Mesothelial cell of epicardium (in vitro differentiated cells): ENCODE measurements at regions not wholly inside any gene's neighbourhood (a gene's known extent, or its start where the extent isn't known, plus 50 kb on each side); places are given as distances from the start of the nearest gene placed in this dataset.

Experiments used
- DNase-seq, 2 experiments: peaks; one replicate each; pipeline ENCODE4 v3.0.0; 2021; ENCODE audit warnings: low spot score in 2 of 2; ENCODE audit not compliant: unreplicated experiment in 2 of 2
- H3K27ac Mint-ChIP-seq: 2 replicates; pipeline ENCODE4 v1.8.0; 2021; ENCODE audit warnings: mixed read lengths
- H3K27me3 Mint-ChIP-seq: 2 replicates; pipeline ENCODE4 v1.8.0; 2021; ENCODE audit warnings: low read depth, mixed read lengths
- H3K36me3 Mint-ChIP-seq: 2 replicates; pipeline ENCODE4 v1.8.0; 2021; ENCODE audit warnings: mixed read lengths
- H3K4me1 Mint-ChIP-seq: 2 replicates; pipeline ENCODE4 v1.8.0; 2021; ENCODE audit warnings: mixed read lengths
- H3K4me3 Mint-ChIP-seq: 2 replicates; pipeline ENCODE4 v1.8.0; 2021; ENCODE audit warnings: mild to moderate bottlenecking, moderate library complexity, mixed read lengths
- H3K9me3 Mint-ChIP-seq: 2 replicates; pipeline ENCODE4 v1.8.0; 2021; ENCODE audit warnings: mixed read lengths
- CTCF ChIP-seq: fragments of 200-600 bp; sonication (generic); IDR thresholded peaks from one replicate; pipeline ENCODE4 v1.5.0; 2021; ENCODE audit warnings: antibody characterized with exemption; ENCODE audit not compliant: unreplicated experiment

- no peak for DNase-seq
- no peaks in the 10 kb centered on the region for H3K36me3 Mint-ChIP-seq
- no peak overlapping the region for H3K4me3 Mint-ChIP-seq
- no peaks in the 10 kb centered on the region for H3K4me1 Mint-ChIP-seq
- no peak for TF ChIP-seq CTCF
- no peak overlapping the region for H3K27ac Mint-ChIP-seq
- H3K9me3 Mint-ChIP-seq = peaks cover under 1% of the 10 kb centered on the region
- H3K27me3 Mint-ChIP-seq = no peaks in the 10 kb centered on the region
Measured at GRCh38 chr11:109037856-109038780, 373.2 kb downstream of the DDX10 start.

GRCh38 chr11:109039611-109040010 is 374.7 kb downstream of the DDX10 start:
- no peaks in the 10 kb centered on the region for H3K9me3 Mint-ChIP-seq
- H3K4me1 Mint-ChIP-seq = peaks cover 5% of the 10 kb centered on the region
- H3K27ac Mint-ChIP-seq = no peak overlapping the region
- H3K36me3 Mint-ChIP-seq = no peaks in the 10 kb centered on the region
- H3K27me3 Mint-ChIP-seq = no peaks in the 10 kb centered on the region
- H3K4me3 Mint-ChIP-seq = no peak overlapping the region
- no peak for DNase-seq
- TF ChIP-seq CTCF = no peak

GRCh38 chr11:109040303-109040702 is 375.4 kb downstream of the DDX10 start:
- no peak for TF ChIP-seq CTCF
- Mint-ChIP-seq H3K36me3 (no peaks in the 10 kb centered on the region), H3K9me3 (no peaks in the 10 kb centered on the region), H3K27ac (no peak overlapping the region), H3K4me1 (peaks cover 5% of the 10 kb centered on the region), H3K4me3 (no peak overlapping the region), H3K27me3 (no peaks in the 10 kb centered on the region)
- no peak for DNase-seq

GRCh38 chr11:109041876-109042275 is 377.0 kb downstream of the DDX10 start:
- Mint-ChIP-seq H3K9me3 (no peaks in the 10 kb centered on the region), H3K27me3 (no peaks in the 10 kb centered on the region), H3K27ac (no peak overlapping the region), H3K36me3 (no peaks in the 10 kb centered on the region), H3K4me3 (no peak overlapping the region), H3K4me1 (peaks cover 5% of the 10 kb centered on the region)
- no peak for DNase-seq
- no peak for TF ChIP-seq CTCF

GRCh38 chr11:109043315-109043714 is 378.4 kb downstream of the DDX10 start:
- DNase-seq = no peak
- Mint-ChIP-seq H3K4me1 (peaks cover 5% of the 10 kb centered on the region), H3K27me3 (no peaks in the 10 kb centered on the region), H3K4me3 (no peak overlapping the region), H3K36me3 (no peaks in the 10 kb centered on the region), H3K27ac (no peak overlapping the region), H3K9me3 (no peaks in the 10 kb centered on the region)
- TF ChIP-seq CTCF = no peak
